Endothelial cell of umbilical vein (primary cell): ENCODE measurements at regions not wholly inside any gene's neighbourhood (a gene's known extent, or its start where the extent isn't known, plus 50 kb on each side); places are given as distances from the start of the nearest gene placed in this dataset.

Experiments used
- BruUV-seq: library from RNA; stranded (reverse); fragments of 400-500 nt; replicated peaks from 2 replicates; lab custom pipeline; 2021; lab: Mats Ljungman, UMichigan
- CTCF ChIA-PET: fragments of 300-600, 350-600 bp; sonication (Branson Sonifier 250); formaldehyde crosslinking; loops from one replicate; lab custom pipeline; 2021; ENCODE audit warnings: antibody characterized with exemption, inconsistent platforms; lab: Charles Lee
- POLR2A ChIA-PET: fragments of 300-600, 350-600 bp; sonication (Branson Sonifier 250); formaldehyde crosslinking; loops from one replicate; lab custom pipeline; 2021; ENCODE audit warnings: antibody characterized with exemption, inconsistent platforms; lab: Charles Lee
- DNase-seq: peaks from one replicate; pipeline ENCODE4 v3.0.0-alpha.2; 2011; ENCODE audit warnings: low read depth, low spot score
- FAIRE-seq: peaks from 2 replicates; lab custom pipeline; 2011; peaks lifted over from hg19 to GRCh38; lab: Jason Lieb, UNC
- H2AFZ ChIP-seq: 2 replicates; pipeline ENCODE4 v1.6.0; 2012; ENCODE audit warnings: low read depth, low read length, control low read depth, inconsistent platforms
- H3K27ac ChIP-seq: 2 replicates; pipeline ENCODE4 v1.5.1; 2011; ENCODE audit warnings: low read depth, mild to moderate bottlenecking, control low read depth, low read length, moderate library complexity; ENCODE audit not compliant: insufficient read depth
- H3K27me3 ChIP-seq, 2 experiments: 2 replicates each; pipeline versions ENCODE4 v1.6.0 to v1.6.1; 2011; ENCODE audit warnings: low read length in 2 of 2, mixed read lengths in 1 of 2; ENCODE audit not compliant: control insufficient read depth in 2 of 2, insufficient read depth in 2 of 2
- H3K36me3 ChIP-seq, 2 experiments: 2 replicates in 1 of 2; 3 replicates in 1 of 2; pipeline ENCODE4 v1.5.1; 2011; ENCODE audit warnings: low read length in 2 of 2, mild to moderate bottlenecking in 1 of 2, moderate library complexity in 1 of 2; ENCODE audit not compliant: control insufficient read depth in 2 of 2, insufficient read depth in 2 of 2; ENCODE audit errors: extremely low read depth in 1 of 2
- H3K4me1 ChIP-seq: 3 replicates; pipeline ENCODE4 v1.5.1; 2011; ENCODE audit warnings: mild to moderate bottlenecking, low read length; ENCODE audit not compliant: control insufficient read depth, insufficient read depth; ENCODE audit errors: extremely low read depth
- H3K4me2 ChIP-seq: 2 replicates; pipeline ENCODE4 v1.6.1; 2011; ENCODE audit warnings: low read length, control low read depth, mixed read lengths; ENCODE audit not compliant: insufficient read depth
- H3K4me3 ChIP-seq, 3 experiments: fragments of 200-600 bp in 1 of 3; sonication (generic), shearing (Covaris generic) in 1 of 3; replicated peaks in 1 of 3; 2 replicates each; pipeline ENCODE4 v1.5.1; 2011 to 2016; ENCODE audit warnings: control low read depth in 3 of 3, low read length in 3 of 3, mild to moderate bottlenecking in 2 of 3, inconsistent platforms in 1 of 3, low read depth in 1 of 3, moderate library complexity in 1 of 3; ENCODE audit not compliant: insufficient read depth in 1 of 3
- H3K79me2 ChIP-seq: 2 replicates; pipeline ENCODE4 v1.6.0; 2012; ENCODE audit warnings: low read length, inconsistent platforms; ENCODE audit not compliant: control insufficient read depth, insufficient read depth
- H3K9ac ChIP-seq: replicated peaks from 2 replicates; pipeline ENCODE3; 2011; ENCODE audit warnings: low read length, control low read depth; ENCODE audit not compliant: insufficient read depth; ENCODE audit errors: extremely low read depth
- H3K9me1 ChIP-seq: replicated peaks from 3 replicates; pipeline ENCODE4 v1.6.0; 2011; ENCODE audit warnings: mild to moderate bottlenecking, low read length; ENCODE audit not compliant: control insufficient read depth, insufficient read depth; ENCODE audit errors: extremely low read depth
- H3K9me3 ChIP-seq: replicated peaks from 2 replicates; pipeline ENCODE4 v1.5.1; 2012; ENCODE audit warnings: low read length, inconsistent platforms; ENCODE audit not compliant: control insufficient read depth, insufficient read depth
- H4K20me1 ChIP-seq: replicated peaks from 2 replicates; pipeline ENCODE3; 2011; ENCODE audit warnings: mild to moderate bottlenecking, low read length; ENCODE audit not compliant: control insufficient read depth, insufficient read depth; ENCODE audit errors: extremely low read depth
- EZH2 ChIP-seq: IDR thresholded peaks from 2 replicates; pipeline ENCODE4 v1.6.1; 2012; ENCODE audit warnings: borderline replicate concordance, low read depth, mild to moderate bottlenecking, moderate library complexity, low read length, inconsistent platforms; ENCODE audit not compliant: severe bottlenecking
- FOS ChIP-seq: IDR thresholded peaks from 2 replicates; pipeline ENCODE4 v1.6.1; 2011; ENCODE audit warnings: mild to moderate bottlenecking, low read length, moderate library complexity, borderline replicate concordance; ENCODE audit not compliant: insufficient read depth
- GATA2 ChIP-seq: IDR thresholded peaks from 2 replicates; pipeline ENCODE4 v1.7.0; 2011; ENCODE audit warnings: low read depth, mild to moderate bottlenecking, moderate library complexity, mixed read lengths, low read length; ENCODE audit not compliant: insufficient read length, insufficient read depth
- JUN ChIP-seq: IDR thresholded peaks from 2 replicates; pipeline ENCODE4 v1.6.1; 2011; ENCODE audit warnings: borderline replicate concordance, low read depth; ENCODE audit not compliant: insufficient read length, insufficient read depth
- MYC ChIP-seq: IDR thresholded peaks from one replicate; pipeline ENCODE4 v1.6.1; 2011; ENCODE audit warnings: mild to moderate bottlenecking, low read depth, low read length
- POLR2A ChIP-seq: IDR thresholded peaks from 2 replicates; pipeline ENCODE4 v1.6.1; 2012; ENCODE audit warnings: low read depth, mild to moderate bottlenecking, control low read depth, low read length
- POLR2AphosphoS5 ChIP-seq: IDR thresholded peaks from 2 replicates; pipeline ENCODE4 v1.6.1; 2012; ENCODE audit warnings: low read depth, mild to moderate bottlenecking, control low read depth, low read length, moderate library complexity; ENCODE audit not compliant: insufficient read depth
- dilution Hi-C: fragments of 300-500 bp; cut with MboI; formaldehyde crosslinking; loops from one replicate; pipeline ENCODE4 v1.15.0; 2019; ENCODE audit warnings: low sequenced_read_pairs; ENCODE audit not compliant: extremely low pct_ligation_motif_present
- intact Hi-C: fragments of 100-400 bp; cut with micrococcal nuclease; formaldehyde crosslinking; loops from one replicate; pipeline ENCODE4 v1.10.0; 2022
- TF ChIP-seq, protein P1 (sequence below), 2 donors: IDR thresholded peaks; 1 replicate in 1 of 2; 2 replicates in 1 of 2; pipeline ENCODE4 v1.5.1; 2011; ENCODE audit warnings: low read length in 2 of 2, mild to moderate bottlenecking in 2 of 2, moderate library complexity in 2 of 2, control low read depth in 1 of 2, inconsistent platforms in 1 of 2, low read depth in 1 of 2; ENCODE audit not compliant: insufficient read depth in 1 of 2; ENCODE audit errors: extremely low read depth in 1 of 2
- TF ChIP-seq, protein P2 (sequence below): IDR thresholded peaks from 2 replicates; pipeline ENCODE4 v1.6.1; 2011; ENCODE audit not compliant: insufficient read depth, insufficient read length

DNA sequence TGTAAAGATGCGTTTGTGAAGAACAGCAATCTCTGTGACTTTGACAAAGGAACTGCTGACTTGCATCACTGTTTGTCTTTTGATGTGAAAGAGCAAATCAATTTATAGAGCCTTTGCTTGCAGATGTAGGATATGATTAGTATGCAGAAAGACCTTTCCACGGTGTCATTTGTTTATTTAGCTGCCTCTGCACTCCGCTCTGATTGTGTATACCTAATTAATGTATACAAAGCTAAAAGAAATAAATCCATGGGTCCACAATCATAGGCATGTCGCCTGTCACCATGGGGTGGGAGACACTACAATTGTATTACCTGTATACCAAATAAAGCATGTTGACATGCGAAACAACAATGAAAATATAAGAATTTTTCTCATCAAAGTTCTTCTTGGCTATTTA is 410.7 kb downstream of the MZT1 start:
- Histone ChIP-seq H3K36me3 (no peaks in the 10 kb centered on the region), H3K9me3 (no peaks in the 10 kb centered on the region), H2AFZ (no peak overlapping the region), H3K27me3 (no peaks in the 10 kb centered on the region), H3K79me2 (no peaks in the 10 kb centered on the region), H4K20me1 (no peaks in the 10 kb centered on the region), H3K4me1 (no peaks in the 10 kb centered on the region), H3K9ac (no peak overlapping the region), H3K27ac (no peak overlapping the region), H3K4me3 (no peak overlapping the region), H3K9me1 (no peaks in the 10 kb centered on the region), H3K4me2 (no peak overlapping the region)
- dilution Hi-C loops (no loop called here), intact Hi-C loops (no loop called here)
- no peak for TF ChIP-seq POLR2A
- TF ChIP-seq, protein P1, sequence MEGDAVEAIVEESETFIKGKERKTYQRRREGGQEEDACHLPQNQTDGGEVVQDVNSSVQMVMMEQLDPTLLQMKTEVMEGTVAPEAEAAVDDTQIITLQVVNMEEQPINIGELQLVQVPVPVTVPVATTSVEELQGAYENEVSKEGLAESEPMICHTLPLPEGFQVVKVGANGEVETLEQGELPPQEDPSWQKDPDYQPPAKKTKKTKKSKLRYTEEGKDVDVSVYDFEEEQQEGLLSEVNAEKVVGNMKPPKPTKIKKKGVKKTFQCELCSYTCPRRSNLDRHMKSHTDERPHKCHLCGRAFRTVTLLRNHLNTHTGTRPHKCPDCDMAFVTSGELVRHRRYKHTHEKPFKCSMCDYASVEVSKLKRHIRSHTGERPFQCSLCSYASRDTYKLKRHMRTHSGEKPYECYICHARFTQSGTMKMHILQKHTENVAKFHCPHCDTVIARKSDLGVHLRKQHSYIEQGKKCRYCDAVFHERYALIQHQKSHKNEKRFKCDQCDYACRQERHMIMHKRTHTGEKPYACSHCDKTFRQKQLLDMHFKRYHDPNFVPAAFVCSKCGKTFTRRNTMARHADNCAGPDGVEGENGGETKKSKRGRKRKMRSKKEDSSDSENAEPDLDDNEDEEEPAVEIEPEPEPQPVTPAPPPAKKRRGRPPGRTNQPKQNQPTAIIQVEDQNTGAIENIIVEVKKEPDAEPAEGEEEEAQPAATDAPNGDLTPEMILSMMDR (IDR thresholded peaks at IDR 0.05; ENCODE audit: extremely low read depth in 1 of 2, insufficient read depth in 1 of 2, low read depth in 1 of 2, low read length in 2 of 2) = no peak
- no peak for TF ChIP-seq EZH2
- TF ChIP-seq POLR2AphosphoS5 = no peak
- TF ChIP-seq GATA2 = no peak
- TF ChIP-seq FOS = no peak
- no peak for TF ChIP-seq JUN
- TF ChIP-seq, protein P2, sequence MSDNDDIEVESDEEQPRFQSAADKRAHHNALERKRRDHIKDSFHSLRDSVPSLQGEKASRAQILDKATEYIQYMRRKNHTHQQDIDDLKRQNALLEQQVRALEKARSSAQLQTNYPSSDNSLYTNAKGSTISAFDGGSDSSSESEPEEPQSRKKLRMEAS = no peak
- no peak for TF ChIP-seq MYC
- FAIRE-seq = no peak
- DNase-seq = no peak
- no TSS peak for BruUV-seq
- ChIA-PET POLR2A (no interaction called here), CTCF (no interaction called here)
